H1 (cell line): ENCODE measurements at regions not wholly inside any gene's neighbourhood (a gene's known extent, or its start where the extent isn't known, plus 50 kb on each side); places are given as distances from the start of the nearest gene placed in this dataset.

Experiments used
- CTCF ChIA-PET: fragments of 300-600 bp; sonication (Branson Sonifier 250); formaldehyde crosslinking; loops from one replicate; lab custom pipeline; 2021; ENCODE audit not compliant: partially characterized antibody; lab: Charles Lee
- POLR2A ChIA-PET: fragments of 300-600 bp; sonication (Branson Sonifier 250); formaldehyde crosslinking; loops from one replicate; lab custom pipeline; 2021; ENCODE audit warnings: inconsistent platforms; ENCODE audit not compliant: partially characterized antibody; lab: Charles Lee
- DNase-seq, 2 experiments: peaks; one replicate each; pipeline versions ENCODE4 v3.0.0 to v3.0.0-alpha.2; 2010 to 2022; ENCODE audit warnings: low spot score in 2 of 2, low read depth in 1 of 2, mixed read lengths in 1 of 2
- FAIRE-seq: peaks from 2 replicates; lab custom pipeline; 2011; peaks lifted over from hg19 to GRCh38; lab: Jason Lieb, UNC
- H2AFZ ChIP-seq: 2 replicates; pipeline ENCODE4 v1.8.1; 2012; ENCODE audit warnings: low read length, inconsistent platforms
- H2AK5ac ChIP-seq: 2 replicates; pipeline ENCODE4 v1.6.1; 2013; ENCODE audit warnings: low read depth, low read length
- H2BK120ac ChIP-seq: replicated peaks from 2 replicates; pipeline ENCODE3; 2013; ENCODE audit warnings: low read depth, low read length, inconsistent platforms
- H2BK12ac ChIP-seq: 2 replicates; pipeline ENCODE4 v1.6.1; 2013; ENCODE audit warnings: low read depth, low read length
- H2BK15ac ChIP-seq: 2 replicates; pipeline ENCODE4 v1.6.1; 2013; ENCODE audit warnings: low read length
- H2BK20ac ChIP-seq: 2 replicates; pipeline ENCODE4 v1.6.1; 2013; ENCODE audit warnings: low read length
- H2BK5ac ChIP-seq: 2 replicates; pipeline ENCODE4 v1.6.1; 2013; ENCODE audit warnings: low read depth, low read length
- H3K14ac ChIP-seq: 2 replicates; pipeline ENCODE4 v1.6.1; 2013; ENCODE audit warnings: inconsistent platforms; ENCODE audit not compliant: insufficient read length
- H3K18ac ChIP-seq: 2 replicates; pipeline ENCODE4 v1.6.1; 2013; ENCODE audit warnings: low read length; ENCODE audit errors: extremely low read depth
- H3K23ac ChIP-seq: 2 replicates; pipeline ENCODE4 v1.6.1; 2013; ENCODE audit warnings: inconsistent platforms; ENCODE audit not compliant: insufficient read length
- H3K23me2 ChIP-seq: 2 replicates; pipeline ENCODE4 v1.6.1; 2013; ENCODE audit warnings: low read depth, low read length
- H3K27ac ChIP-seq: 2 replicates; pipeline ENCODE4 v1.6.1; 2011; ENCODE audit warnings: low read depth, low read length, inconsistent platforms
- H3K27me3 ChIP-seq, 4 experiments: replicated peaks in 1 of 4; 1 replicate in 1 of 4; 2 replicates in 3 of 4; pipeline versions ENCODE4 v1.6.1 to v1.8.1; 2011 to 2013; ENCODE audit warnings: low read length in 3 of 4, mild to moderate bottlenecking in 3 of 4, inconsistent platforms in 2 of 4, mixed read lengths in 2 of 4, moderate library complexity in 1 of 4; ENCODE audit not compliant: control insufficient read depth in 3 of 4, insufficient read depth in 3 of 4; ENCODE audit errors: extremely low read depth in 1 of 4
- H3K36me3 ChIP-seq, 4 experiments: 2 replicates each; pipeline versions ENCODE4 v1.6.1 to v1.8.1; 2011 to 2013; ENCODE audit warnings: mild to moderate bottlenecking in 4 of 4, low read length in 3 of 4, moderate library complexity in 2 of 4, control low read depth in 1 of 4, inconsistent platforms in 1 of 4; ENCODE audit not compliant: insufficient read depth in 4 of 4, control insufficient read depth in 2 of 4
- H3K4ac ChIP-seq: replicated peaks from 2 replicates; pipeline ENCODE3; 2013; ENCODE audit warnings: low read length, low read depth, mixed read lengths, inconsistent platforms; ENCODE audit not compliant: insufficient read length
- H3K4me1 ChIP-seq, 4 experiments: replicated peaks in 1 of 4; 1 replicate in 1 of 4; 2 replicates in 3 of 4; pipeline versions ENCODE4 v1.6.1 to v1.8.1; 2011 to 2013; ENCODE audit warnings: low read length in 3 of 4, inconsistent platforms in 2 of 4, mixed read lengths in 1 of 4; ENCODE audit not compliant: insufficient read depth in 4 of 4, control insufficient read depth in 3 of 4
- H3K4me2 ChIP-seq, 2 experiments: 2 replicates each; pipeline versions ENCODE4 v1.6.1 to v1.8.1; 2011 to 2013; ENCODE audit warnings: low read depth in 2 of 2, low read length in 2 of 2, control low read depth in 1 of 2, inconsistent platforms in 1 of 2, mild to moderate bottlenecking in 1 of 2; ENCODE audit not compliant: insufficient read depth in 1 of 2
- H3K4me3 ChIP-seq, 4 experiments: fragments of 200-600, 300-600 bp in 1 of 4; sonication (generic), shearing (Covaris generic), sonication (Bioruptor Twin) in 1 of 4; 2 replicates each; pipeline versions ENCODE4 v1.5.1 to v1.8.1; 2011 to 2016; ENCODE audit warnings: low read length in 4 of 4, low read depth in 3 of 4, control low read depth in 2 of 4, inconsistent platforms in 2 of 4, mild to moderate bottlenecking in 2 of 4, mixed read lengths in 1 of 4, moderate library complexity in 1 of 4; ENCODE audit not compliant: insufficient read depth in 2 of 4; ENCODE audit errors: extremely low read depth in 1 of 4
- H3K56ac ChIP-seq: replicated peaks from 2 replicates; pipeline ENCODE3; 2013; ENCODE audit warnings: low read depth, mild to moderate bottlenecking, mixed read lengths, low read length, inconsistent platforms; ENCODE audit not compliant: insufficient read length
- H3K79me1 ChIP-seq: 2 replicates; pipeline ENCODE4 v1.6.1; 2013; ENCODE audit warnings: low read depth, low read length, control low read depth
- H3K79me2 ChIP-seq, 2 experiments: 2 replicates each; pipeline versions ENCODE4 v1.6.1 to v1.8.1; 2012 to 2013; ENCODE audit warnings: low read length in 2 of 2, mild to moderate bottlenecking in 2 of 2, inconsistent platforms in 1 of 2; ENCODE audit not compliant: insufficient read depth in 2 of 2, control insufficient read depth in 1 of 2
- H3K9ac ChIP-seq, 4 experiments: replicated peaks in 1 of 4; 1 replicate in 1 of 4; 2 replicates in 3 of 4; pipeline versions ENCODE4 v1.6.1 to v1.8.1; 2011 to 2013; ENCODE audit warnings: low read depth in 3 of 4, low read length in 3 of 4, control low read depth in 2 of 4, mild to moderate bottlenecking in 2 of 4, moderate library complexity in 2 of 4, inconsistent platforms in 1 of 4; ENCODE audit errors: extremely low read depth in 1 of 4
- H3K9me3 ChIP-seq, 2 experiments: 2 replicates each; pipeline versions ENCODE4 v1.6.1 to v1.8.1; 2012 to 2013; ENCODE audit warnings: mild to moderate bottlenecking in 2 of 2, moderate library complexity in 2 of 2, control low read depth in 1 of 2, inconsistent platforms in 1 of 2, low read depth in 1 of 2, low read length in 1 of 2, mixed read lengths in 1 of 2; ENCODE audit not compliant: insufficient read depth in 2 of 2
- H4K20me1 ChIP-seq, 2 experiments: replicated peaks in 1 of 2; 2 replicates each; pipeline versions ENCODE3 to v1.8.1; 2011 to 2013; ENCODE audit warnings: inconsistent platforms in 2 of 2, low read length in 2 of 2, mild to moderate bottlenecking in 1 of 2; ENCODE audit not compliant: insufficient read depth in 2 of 2, control insufficient read depth in 1 of 2
- H4K5ac ChIP-seq: 2 replicates; pipeline ENCODE4 v1.6.1; 2013; ENCODE audit warnings: low read length, low read depth, mixed read lengths, inconsistent platforms; ENCODE audit not compliant: insufficient read length
- H4K8ac ChIP-seq: 2 replicates; pipeline ENCODE4 v1.8.0; 2013; ENCODE audit warnings: mild to moderate bottlenecking, moderate library complexity, low read length, inconsistent platforms; ENCODE audit not compliant: insufficient read depth; ENCODE audit errors: extremely low read depth
- H4K91ac ChIP-seq: replicated peaks from 2 replicates; pipeline ENCODE3; 2013; ENCODE audit warnings: low read length, mixed read lengths, inconsistent platforms; ENCODE audit not compliant: insufficient read length
- CBX8 ChIP-seq: fragments of 300-800, 300-1000 bp; sonication (generic); IDR thresholded peaks from 2 replicates; pipeline ENCODE4 v1.7.1; 2016; ENCODE audit warnings: low read depth, low read length, borderline replicate concordance
- EZH2 ChIP-seq: fragments of 200-600 bp; sonication (generic); IDR thresholded peaks from 2 replicates; pipeline ENCODE4 v1.7.1; 2012; ENCODE audit warnings: low read depth, mild to moderate bottlenecking, moderate library complexity, low read length, inconsistent platforms; ENCODE audit not compliant: severe bottlenecking
- JUND ChIP-seq: IDR thresholded peaks from 2 replicates; pipeline ENCODE4 v1.6.1; 2011; ENCODE audit warnings: mild to moderate bottlenecking, improper control_type of control experiment, low read length
- MAFK ChIP-seq: IDR thresholded peaks from 2 replicates; pipeline ENCODE4 v1.6.1; 2012; ENCODE audit warnings: low read depth, mild to moderate bottlenecking, improper control_type of control experiment, low read length
- NRF1 ChIP-seq: IDR thresholded peaks from 2 replicates; pipeline ENCODE4 v1.6.1; 2011; ENCODE audit warnings: mild to moderate bottlenecking, low read depth, low read length, improper control_type of control experiment
- RAD21 ChIP-seq, 2 experiments: IDR thresholded peaks in 1 of 2; conservative IDR thresholded peaks in 1 of 2; 2 replicates each; pipeline ENCODE4 v1.6.1; 2011; ENCODE audit warnings: low read depth in 2 of 2, low read length in 2 of 2, improper control_type of control experiment in 1 of 2, inconsistent platforms in 1 of 2, mild to moderate bottlenecking in 1 of 2, moderate library complexity in 1 of 2
- RFX5 ChIP-seq: IDR thresholded peaks from 2 replicates; pipeline ENCODE4 v1.6.1; 2011; ENCODE audit warnings: low read depth, low read length, improper control_type of control experiment, borderline replicate concordance
- SAP30 ChIP-seq: fragments of 300-600 bp; sonication (generic); IDR thresholded peaks from 2 replicates; pipeline ENCODE4 v1.7.1; 2012; ENCODE audit warnings: low read length, moderate library complexity, mild to moderate bottlenecking, inconsistent platforms; ENCODE audit not compliant: insufficient read depth, insufficient replicate concordance
- TAF7 ChIP-seq: optimal IDR thresholded peaks from 2 replicates; pipeline ENCODE3; 2011; ENCODE audit warnings: low read depth, mild to moderate bottlenecking, inconsistent platforms, low read length, moderate library complexity, borderline replicate concordance
- WGBS, 2 experiments: shearing (Covaris generic) in 1 of 2; methylation state at CpG; one replicate each; pipeline versions ENCODE4 v1.1.6 to v1.1.7; 2013 to 2015; ENCODE audit warnings: low lambda C conversion rate in 2 of 2, mixed read lengths in 2 of 2, inconsistent platforms in 1 of 2, low coverage in 1 of 2, missing lambda C conversion rate in 1 of 2; ENCODE audit not compliant: insufficient replicate concordance in 2 of 2, insufficient coverage in 1 of 2, insufficient read length in 1 of 2; ENCODE audit errors: extremely low coverage in 1 of 2, missing lambda C conversion rate in 1 of 2; 5-methylcytosine and 5-hydroxymethylcytosine counted together
- TF ChIP-seq, protein P1 (sequence below): IDR thresholded peaks from 2 replicates; pipeline ENCODE4 v1.6.1; 2011; ENCODE audit warnings: low read depth, mild to moderate bottlenecking, low read length; ENCODE audit not compliant: insufficient read depth
- TF ChIP-seq, protein P2 (sequence below): IDR thresholded peaks from 2 replicates; pipeline ENCODE4 v1.6.1; 2012; ENCODE audit warnings: low read length, inconsistent platforms

DNA sequence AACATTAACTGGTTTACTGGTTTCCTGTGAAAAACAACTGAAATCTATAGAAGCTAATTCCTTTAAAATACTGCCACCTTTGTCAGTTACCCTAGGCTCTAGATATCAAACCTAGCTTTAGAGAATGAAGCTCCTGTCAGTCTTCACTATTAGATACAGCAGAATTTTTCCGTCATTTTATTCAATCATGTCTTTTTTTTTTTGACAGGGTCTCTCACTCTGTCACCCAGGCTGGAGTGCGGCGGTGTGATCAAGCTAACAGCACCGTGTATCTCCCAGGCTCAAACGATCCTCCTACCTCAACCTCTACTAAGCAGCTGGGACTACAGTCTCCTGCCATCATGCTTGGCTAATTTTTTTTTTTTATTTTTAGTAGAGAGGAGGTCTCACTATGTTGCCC is 415.2 kb upstream of the LRRTM4 start:
- Histone ChIP-seq H4K5ac (no peak overlapping the region), H3K4ac (no peak overlapping the region), H3K9ac (no peak overlapping the region), H2BK15ac (no peak overlapping the region), H3K27me3 (peaks cover 0 to 1% (median 0%) of the 10 kb centered on the region in 4 experiments; a peak in 1 of 7 replicates), H3K56ac (no peak overlapping the region), H3K36me3 (no peaks in the 10 kb centered on the region), H2AFZ (no peak overlapping the region), H3K4me2 (no peak overlapping the region), H2BK120ac (no peak overlapping the region), H4K20me1 (no peaks in the 10 kb centered on the region), H3K4me1 (no peaks in the 10 kb centered on the region), H3K18ac (no peak overlapping the region), H3K23ac (no peak overlapping the region), H3K23me2 (no peaks in the 10 kb centered on the region), H2BK20ac (no peak overlapping the region), H2BK5ac (no peak overlapping the region), H3K79me2 (no peaks in the 10 kb centered on the region), H3K4me3 (no peak overlapping the region), H3K14ac (no peak overlapping the region), H4K91ac (no peak overlapping the region), H3K79me1 (no peaks in the 10 kb centered on the region), H4K8ac (no peak overlapping the region), H2AK5ac (no peak overlapping the region), H3K27ac (no peak overlapping the region), H2BK12ac (no peak overlapping the region), H3K9me3 (no peaks in the 10 kb centered on the region)
- FAIRE-seq: no peak
- POLR2A ChIA-PET: interaction anchor here (0.6 kb wide), 1 partner anchor 99 kb away, joined by 4 read pairs; no protein-coding TSS in a partner anchor
- CTCF ChIA-PET: interaction anchor here (0.6 to 1.0 kb wide), 2 partner anchors 9 to 22 kb away, joined by 3 to 7 read pairs; no protein-coding TSS in a partner anchor
- DNase-seq: no peak
- whole genome bisulfite sequencing, 2 experiments: 94% methylated on average over 5 of the region's 5 CpGs; no CpG with 5 or more reads in 1 of the 2 experiments
- no peak for TF ChIP-seq EZH2
- no peak for TF ChIP-seq SAP30
- TF ChIP-seq RFX5: no peak
- TF ChIP-seq, protein P1, sequence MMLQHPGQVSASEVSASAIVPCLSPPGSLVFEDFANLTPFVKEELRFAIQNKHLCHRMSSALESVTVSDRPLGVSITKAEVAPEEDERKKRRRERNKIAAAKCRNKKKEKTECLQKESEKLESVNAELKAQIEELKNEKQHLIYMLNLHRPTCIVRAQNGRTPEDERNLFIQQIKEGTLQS: no peak
- TF ChIP-seq MAFK: no peak
- TF ChIP-seq, protein P2, sequence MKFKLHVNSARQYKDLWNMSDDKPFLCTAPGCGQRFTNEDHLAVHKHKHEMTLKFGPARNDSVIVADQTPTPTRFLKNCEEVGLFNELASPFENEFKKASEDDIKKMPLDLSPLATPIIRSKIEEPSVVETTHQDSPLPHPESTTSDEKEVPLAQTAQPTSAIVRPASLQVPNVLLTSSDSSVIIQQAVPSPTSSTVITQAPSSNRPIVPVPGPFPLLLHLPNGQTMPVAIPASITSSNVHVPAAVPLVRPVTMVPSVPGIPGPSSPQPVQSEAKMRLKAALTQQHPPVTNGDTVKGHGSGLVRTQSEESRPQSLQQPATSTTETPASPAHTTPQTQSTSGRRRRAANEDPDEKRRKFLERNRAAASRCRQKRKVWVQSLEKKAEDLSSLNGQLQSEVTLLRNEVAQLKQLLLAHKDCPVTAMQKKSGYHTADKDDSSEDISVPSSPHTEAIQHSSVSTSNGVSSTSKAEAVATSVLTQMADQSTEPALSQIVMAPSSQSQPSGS: no peak
- no peak for TF ChIP-seq CBX8
- TF ChIP-seq NRF1: no peak
- TF ChIP-seq JUND: no peak
- no peak for TF ChIP-seq RAD21 (IDR thresholded peaks at IDR 0.05 in 1 of 2, conservative IDR thresholded peaks at IDR 0.05 in 1 of 2; ENCODE audit: low read depth in 2 of 2, low read length in 2 of 2)
- no peak for TF ChIP-seq TAF7
